ENCODE measurements at regions not wholly inside any gene's neighbourhood (a gene's known extent, or its start where the extent isn't known, plus 50 kb on each side); places are given as distances from the start of the nearest gene placed in this dataset.

DNA sequence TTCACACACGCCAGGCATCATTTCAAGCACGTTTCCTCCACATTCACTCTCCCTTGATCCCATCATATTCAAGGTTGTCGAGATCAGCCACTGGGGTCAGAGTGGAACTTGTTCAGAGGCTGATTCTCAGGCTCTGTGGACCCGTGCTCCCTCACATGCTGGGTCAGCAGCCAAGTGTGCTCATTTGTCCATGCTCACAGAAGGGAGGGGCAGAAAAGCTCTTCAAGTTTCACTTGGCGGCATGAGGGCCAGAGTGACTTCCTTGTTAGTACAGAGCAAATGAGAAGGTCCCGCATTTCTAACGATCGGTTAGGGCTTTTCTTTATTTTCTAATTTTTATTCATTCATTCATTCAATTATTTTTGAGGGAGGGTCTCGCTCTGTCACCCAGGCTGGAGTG lies 82.2 kb downstream of the EBLN1 start:
- TF ChIP-seq, protein P1, sequence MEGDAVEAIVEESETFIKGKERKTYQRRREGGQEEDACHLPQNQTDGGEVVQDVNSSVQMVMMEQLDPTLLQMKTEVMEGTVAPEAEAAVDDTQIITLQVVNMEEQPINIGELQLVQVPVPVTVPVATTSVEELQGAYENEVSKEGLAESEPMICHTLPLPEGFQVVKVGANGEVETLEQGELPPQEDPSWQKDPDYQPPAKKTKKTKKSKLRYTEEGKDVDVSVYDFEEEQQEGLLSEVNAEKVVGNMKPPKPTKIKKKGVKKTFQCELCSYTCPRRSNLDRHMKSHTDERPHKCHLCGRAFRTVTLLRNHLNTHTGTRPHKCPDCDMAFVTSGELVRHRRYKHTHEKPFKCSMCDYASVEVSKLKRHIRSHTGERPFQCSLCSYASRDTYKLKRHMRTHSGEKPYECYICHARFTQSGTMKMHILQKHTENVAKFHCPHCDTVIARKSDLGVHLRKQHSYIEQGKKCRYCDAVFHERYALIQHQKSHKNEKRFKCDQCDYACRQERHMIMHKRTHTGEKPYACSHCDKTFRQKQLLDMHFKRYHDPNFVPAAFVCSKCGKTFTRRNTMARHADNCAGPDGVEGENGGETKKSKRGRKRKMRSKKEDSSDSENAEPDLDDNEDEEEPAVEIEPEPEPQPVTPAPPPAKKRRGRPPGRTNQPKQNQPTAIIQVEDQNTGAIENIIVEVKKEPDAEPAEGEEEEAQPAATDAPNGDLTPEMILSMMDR (conservative IDR thresholded peaks at IDR 0.05; ENCODE audit: low read depth in 2 of 2): no peak
- TF ChIP-seq, protein P2, sequence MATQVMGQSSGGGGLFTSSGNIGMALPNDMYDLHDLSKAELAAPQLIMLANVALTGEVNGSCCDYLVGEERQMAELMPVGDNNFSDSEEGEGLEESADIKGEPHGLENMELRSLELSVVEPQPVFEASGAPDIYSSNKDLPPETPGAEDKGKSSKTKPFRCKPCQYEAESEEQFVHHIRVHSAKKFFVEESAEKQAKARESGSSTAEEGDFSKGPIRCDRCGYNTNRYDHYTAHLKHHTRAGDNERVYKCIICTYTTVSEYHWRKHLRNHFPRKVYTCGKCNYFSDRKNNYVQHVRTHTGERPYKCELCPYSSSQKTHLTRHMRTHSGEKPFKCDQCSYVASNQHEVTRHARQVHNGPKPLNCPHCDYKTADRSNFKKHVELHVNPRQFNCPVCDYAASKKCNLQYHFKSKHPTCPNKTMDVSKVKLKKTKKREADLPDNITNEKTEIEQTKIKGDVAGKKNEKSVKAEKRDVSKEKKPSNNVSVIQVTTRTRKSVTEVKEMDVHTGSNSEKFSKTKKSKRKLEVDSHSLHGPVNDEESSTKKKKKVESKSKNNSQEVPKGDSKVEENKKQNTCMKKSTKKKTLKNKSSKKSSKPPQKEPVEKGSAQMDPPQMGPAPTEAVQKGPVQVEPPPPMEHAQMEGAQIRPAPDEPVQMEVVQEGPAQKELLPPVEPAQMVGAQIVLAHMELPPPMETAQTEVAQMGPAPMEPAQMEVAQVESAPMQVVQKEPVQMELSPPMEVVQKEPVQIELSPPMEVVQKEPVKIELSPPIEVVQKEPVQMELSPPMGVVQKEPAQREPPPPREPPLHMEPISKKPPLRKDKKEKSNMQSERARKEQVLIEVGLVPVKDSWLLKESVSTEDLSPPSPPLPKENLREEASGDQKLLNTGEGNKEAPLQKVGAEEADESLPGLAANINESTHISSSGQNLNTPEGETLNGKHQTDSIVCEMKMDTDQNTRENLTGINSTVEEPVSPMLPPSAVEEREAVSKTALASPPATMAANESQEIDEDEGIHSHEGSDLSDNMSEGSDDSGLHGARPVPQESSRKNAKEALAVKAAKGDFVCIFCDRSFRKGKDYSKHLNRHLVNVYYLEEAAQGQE (IDR thresholded peaks at IDR 0.05; ENCODE audit: unreplicated experiment): no peak
- no peak for TF ChIP-seq POLR2AphosphoS5 (IDR thresholded peaks at IDR 0.05; ENCODE audit: low read depth)
- TF ChIP-seq JUNB (IDR thresholded peaks at IDR 0.05; ENCODE audit: unreplicated experiment): no peak
- TF ChIP-seq ZNF331 (CRISPR knock-in tag; IDR thresholded peaks at IDR 0.05; ENCODE audit: low read depth): no peak
- TF ChIP-seq EZH2 (IDR thresholded peaks at IDR 0.05; ENCODE audit: low read depth, unreplicated experiment): no peak
